DOHH2 (cell line): ENCODE measurements at regions not wholly inside any gene's neighbourhood (a gene's known extent, or its start where the extent isn't known, plus 50 kb on each side); places are given as distances from the start of the nearest gene placed in this dataset.

ENCODE experiments used
- H3F3A ChIP-seq: fragments of 200-600 bp; sonication (generic), shearing (Covaris generic); 2 replicates; pipeline ENCODE4 v1.6.0; 2016; ENCODE audit warnings: antibody characterized with exemption, mild to moderate bottlenecking; ENCODE audit not compliant: control insufficient read depth, insufficient read depth
- H3K27ac ChIP-seq: fragments of 200-600 bp; sonication (generic); 2 replicates; pipeline ENCODE4 v1.5.1; 2014; ENCODE audit warnings: low read depth, mild to moderate bottlenecking, low read length, moderate library complexity
- H3K27me3 ChIP-seq: fragments of 200-600 bp; sonication (generic); 2 replicates; pipeline ENCODE4 v1.6.1; 2014; ENCODE audit warnings: mild to moderate bottlenecking, low read length, mixed read lengths; ENCODE audit not compliant: control insufficient read depth
- H3K36me3 ChIP-seq: fragments of 200-600 bp; sonication (generic); 2 replicates; pipeline ENCODE4 v1.6.1; 2014; ENCODE audit warnings: mild to moderate bottlenecking, low read length, moderate library complexity, mixed read lengths; ENCODE audit not compliant: control insufficient read depth
- H3K4me1 ChIP-seq: fragments of 200-600 bp; sonication (generic); 2 replicates; pipeline ENCODE4 v1.6.1; 2014; ENCODE audit warnings: mild to moderate bottlenecking, low read length, mixed read lengths; ENCODE audit not compliant: control insufficient read depth
- H3K4me2 ChIP-seq: fragments of 200-600 bp; sonication (generic); 2 replicates; pipeline ENCODE4 v1.6.0; 2014; ENCODE audit warnings: mild to moderate bottlenecking, low read length, moderate library complexity
- H3K4me3 ChIP-seq: fragments of 200-600 bp; sonication (generic); 2 replicates; pipeline ENCODE4 v1.5.1; 2014; ENCODE audit warnings: mild to moderate bottlenecking, low read length, mixed read lengths
- H3K79me2 ChIP-seq: fragments of 200-600 bp; sonication (generic); 2 replicates; pipeline ENCODE4 v1.6.1; 2014; ENCODE audit warnings: mild to moderate bottlenecking, low read length, mixed read lengths; ENCODE audit not compliant: control insufficient read depth
- H3K9me2 ChIP-seq: fragments of 200-600 bp; sonication (generic); replicated peaks from 2 replicates; pipeline ENCODE4 v1.6.1; 2014; ENCODE audit warnings: mild to moderate bottlenecking, low read length, mixed read lengths; ENCODE audit not compliant: control insufficient read depth
- H3K9me3 ChIP-seq: fragments of 200-600 bp; sonication (generic); 2 replicates; pipeline ENCODE4 v1.6.1; 2014; ENCODE audit warnings: antibody characterized with exemption, low read length, mixed read lengths; ENCODE audit not compliant: control insufficient read depth, insufficient read depth
- H4K20me1 ChIP-seq: fragments of 200-600 bp; sonication (generic); 2 replicates; pipeline ENCODE4 v1.6.0; 2014; ENCODE audit warnings: low read depth, mild to moderate bottlenecking, antibody characterized with exemption, low read length, moderate library complexity; ENCODE audit not compliant: control insufficient read depth, insufficient read depth
- EZH2phosphoT487 ChIP-seq: fragments of 200-600 bp; sonication (generic); IDR thresholded peaks from 2 replicates; pipeline ENCODE4 v1.6.1; 2017; ENCODE audit warnings: borderline replicate concordance, mild to moderate bottlenecking, antibody characterized with exemption, low read length, moderate library complexity, mixed read lengths
- TF ChIP-seq, protein P1 (sequence below): fragments of 200-600 bp; sonication (generic); IDR thresholded peaks from one replicate; pipeline ENCODE4 v1.5.1; 2014; ENCODE audit warnings: antibody characterized with exemption, mild to moderate bottlenecking, low read depth, low read length; ENCODE audit not compliant: poor library complexity, severe bottlenecking

DNA sequence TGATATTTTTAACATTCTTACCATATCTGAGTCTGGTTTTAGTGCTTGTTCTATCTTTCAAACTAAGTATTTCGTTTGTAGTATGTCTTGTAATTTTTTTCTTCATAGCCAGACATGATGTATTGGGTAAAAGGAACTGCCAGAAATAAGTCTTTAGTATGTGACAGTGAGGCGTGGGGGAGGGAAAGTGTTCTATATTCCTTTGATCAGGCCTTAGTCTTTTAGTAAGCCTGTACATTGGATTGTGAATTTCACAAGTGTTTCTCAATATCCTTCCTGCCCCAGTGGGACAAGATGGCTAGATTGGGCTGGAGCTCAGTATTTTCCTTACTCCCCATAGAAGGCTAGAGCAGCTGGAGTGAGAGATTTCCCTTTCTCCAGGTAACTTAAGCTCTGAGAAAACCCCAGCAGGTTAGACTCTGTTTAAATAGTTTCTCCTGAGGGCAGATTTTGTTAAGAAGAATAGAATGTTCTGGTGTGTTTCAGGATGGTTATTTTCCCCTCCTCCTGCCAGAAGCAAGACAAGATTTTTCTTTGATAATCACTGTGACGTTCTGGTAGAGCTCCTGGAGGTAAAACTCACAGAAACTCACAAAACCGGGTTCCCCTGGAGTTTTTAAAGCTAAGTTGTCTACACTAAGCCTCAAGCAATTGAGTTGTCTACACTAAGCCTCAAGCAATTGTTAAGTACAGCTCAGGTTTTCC lies 140.7 kb upstream of the ARPP21 start:
- no peak for TF ChIP-seq EZH2phosphoT487
- H3K9me3 ChIP-seq, result no peaks in the 10 kb centered on the region
- H3K36me3 ChIP-seq, result no peaks in the 10 kb centered on the region
- no peak overlapping the region for H3K27ac ChIP-seq
- H3K27me3 ChIP-seq, result no peaks in the 10 kb centered on the region
- H3K79me2 ChIP-seq, result no peaks in the 10 kb centered on the region
- no peak overlapping the region for H3K4me3 ChIP-seq
- H4K20me1 ChIP-seq, result no peaks in the 10 kb centered on the region
- no peaks in the 10 kb centered on the region for H3K9me2 ChIP-seq
- H3F3A ChIP-seq, result no peaks in the 10 kb centered on the region
- H3K4me2 ChIP-seq, result no peak overlapping the region
- H3K4me1 ChIP-seq, result no peaks in the 10 kb centered on the region

DNA sequence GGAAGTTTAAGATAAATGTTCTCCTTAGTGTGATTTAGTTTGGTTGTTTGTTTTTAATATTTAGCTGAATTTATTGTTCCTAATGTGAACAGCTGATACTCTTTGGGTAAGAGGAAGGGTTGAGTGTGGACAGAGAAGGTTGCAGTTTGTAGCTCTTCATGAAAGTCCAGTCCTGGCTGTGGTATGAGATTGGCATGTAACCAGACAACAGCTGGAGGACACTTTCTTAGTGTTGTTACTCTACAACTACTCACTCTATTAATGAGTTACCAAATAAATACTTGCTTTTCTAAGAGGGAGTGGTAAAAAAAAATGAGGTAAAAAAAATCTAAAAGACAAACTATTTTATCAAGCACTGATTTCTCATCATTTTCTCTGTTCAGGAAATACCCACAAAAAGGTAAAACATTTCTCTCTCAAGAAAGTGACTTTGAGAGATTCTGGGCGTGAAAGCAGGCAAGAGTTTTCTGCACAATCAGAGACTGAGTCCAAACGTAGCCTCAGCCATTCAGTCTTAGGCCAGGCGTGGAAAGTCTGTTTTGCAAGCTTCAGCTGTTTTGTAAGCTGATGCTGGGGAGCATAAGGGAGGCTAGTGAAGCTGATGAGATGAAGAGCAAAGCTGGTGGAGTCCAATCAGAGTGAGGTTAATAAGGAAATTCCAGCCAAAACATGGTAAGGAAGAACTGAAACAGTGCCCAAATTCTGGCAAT lies 138.5 kb upstream of the ARPP21 start:
- Histone ChIP-seq H3K9me3 (no peaks in the 10 kb centered on the region), H3K36me3 (no peaks in the 10 kb centered on the region), H3K27me3 (no peaks in the 10 kb centered on the region), H4K20me1 (no peaks in the 10 kb centered on the region), H3K9me2 (no peaks in the 10 kb centered on the region), H3K4me3 (no peak overlapping the region), H3K27ac (no peak overlapping the region), H3K4me2 (no peak overlapping the region), H3F3A (no peaks in the 10 kb centered on the region), H3K4me1 (no peaks in the 10 kb centered on the region), H3K79me2 (no peaks in the 10 kb centered on the region)
- TF ChIP-seq, protein P1, sequence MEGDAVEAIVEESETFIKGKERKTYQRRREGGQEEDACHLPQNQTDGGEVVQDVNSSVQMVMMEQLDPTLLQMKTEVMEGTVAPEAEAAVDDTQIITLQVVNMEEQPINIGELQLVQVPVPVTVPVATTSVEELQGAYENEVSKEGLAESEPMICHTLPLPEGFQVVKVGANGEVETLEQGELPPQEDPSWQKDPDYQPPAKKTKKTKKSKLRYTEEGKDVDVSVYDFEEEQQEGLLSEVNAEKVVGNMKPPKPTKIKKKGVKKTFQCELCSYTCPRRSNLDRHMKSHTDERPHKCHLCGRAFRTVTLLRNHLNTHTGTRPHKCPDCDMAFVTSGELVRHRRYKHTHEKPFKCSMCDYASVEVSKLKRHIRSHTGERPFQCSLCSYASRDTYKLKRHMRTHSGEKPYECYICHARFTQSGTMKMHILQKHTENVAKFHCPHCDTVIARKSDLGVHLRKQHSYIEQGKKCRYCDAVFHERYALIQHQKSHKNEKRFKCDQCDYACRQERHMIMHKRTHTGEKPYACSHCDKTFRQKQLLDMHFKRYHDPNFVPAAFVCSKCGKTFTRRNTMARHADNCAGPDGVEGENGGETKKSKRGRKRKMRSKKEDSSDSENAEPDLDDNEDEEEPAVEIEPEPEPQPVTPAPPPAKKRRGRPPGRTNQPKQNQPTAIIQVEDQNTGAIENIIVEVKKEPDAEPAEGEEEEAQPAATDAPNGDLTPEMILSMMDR, result no peak
- no peak for TF ChIP-seq EZH2phosphoT487

DNA sequence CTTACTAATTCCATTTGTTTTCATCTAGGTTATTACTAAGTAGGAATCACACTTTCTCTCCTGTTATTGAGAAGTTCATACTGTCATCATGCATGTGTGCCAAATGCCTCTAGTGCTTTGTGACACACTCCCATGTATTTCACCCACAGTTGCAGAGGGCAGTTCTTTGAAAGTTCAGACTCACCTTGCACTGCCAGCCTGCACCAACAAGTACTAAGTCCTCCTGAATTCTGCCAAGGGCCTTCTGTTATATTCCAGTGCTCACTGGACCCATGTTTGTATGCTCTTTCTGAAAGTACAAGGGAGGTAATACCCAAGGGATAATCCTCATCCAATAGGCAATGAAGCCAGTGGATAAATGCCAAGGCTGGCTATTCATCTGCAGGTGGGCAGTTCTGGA lies 136.6 kb upstream of the ARPP21 start:
- no peaks in the 10 kb centered on the region for H3K36me3 ChIP-seq
- H3K4me1 ChIP-seq, result no peaks in the 10 kb centered on the region
- H3K9me3 ChIP-seq, result no peaks in the 10 kb centered on the region
- no peak overlapping the region for H3K4me3 ChIP-seq
- no peak for TF ChIP-seq EZH2phosphoT487
- TF ChIP-seq, protein P1, result no peak
- no peaks in the 10 kb centered on the region for H4K20me1 ChIP-seq
- no peak overlapping the region for H3K4me2 ChIP-seq
- no peaks in the 10 kb centered on the region for H3K79me2 ChIP-seq
- no peaks in the 10 kb centered on the region for H3K27me3 ChIP-seq
- H3F3A ChIP-seq, result no peaks in the 10 kb centered on the region
- no peaks in the 10 kb centered on the region for H3K9me2 ChIP-seq
- no peak overlapping the region for H3K27ac ChIP-seq

DNA sequence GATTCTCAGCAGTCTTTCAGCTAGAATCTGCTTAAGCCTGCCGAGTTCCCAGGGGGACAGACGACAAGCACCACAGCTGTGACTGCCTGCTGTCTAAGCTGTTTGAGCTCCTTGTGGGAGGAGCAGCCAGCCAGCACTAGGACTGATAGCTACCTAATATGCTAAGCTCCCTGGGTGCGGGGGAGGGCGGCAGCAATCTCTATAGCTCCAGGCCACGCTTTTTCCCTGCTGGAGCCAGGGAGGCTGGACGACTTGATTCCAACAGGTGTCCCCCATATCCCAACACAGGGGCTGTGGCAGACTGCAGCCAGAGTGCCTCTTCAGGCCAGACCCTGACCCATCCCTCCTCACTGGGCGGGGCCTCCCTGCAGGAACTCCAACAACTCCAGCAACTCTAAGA lies 134.1 kb upstream of the ARPP21 start:
- TF ChIP-seq, protein P1, result no peak
- TF ChIP-seq EZH2phosphoT487, result no peak
- Histone ChIP-seq H3K79me2 (no peaks in the 10 kb centered on the region), H4K20me1 (no peaks in the 10 kb centered on the region), H3K36me3 (no peaks in the 10 kb centered on the region), H3K4me3 (no peak overlapping the region), H3F3A (no peaks in the 10 kb centered on the region), H3K27me3 (no peaks in the 10 kb centered on the region), H3K27ac (no peak overlapping the region), H3K9me3 (no peaks in the 10 kb centered on the region), H3K4me2 (no peak overlapping the region), H3K9me2 (no peaks in the 10 kb centered on the region), H3K4me1 (no peaks in the 10 kb centered on the region)
